ENCODE measurements at regions not wholly inside any gene's neighbourhood (a gene's known extent, or its start where the extent isn't known, plus 50 kb on each side); places are given as distances from the start of the nearest gene placed in this dataset.

- H3K36me3 ChIP-seq (ENCODE audit: control insufficient read depth, insufficient read depth, low read length) = no peaks in the 10 kb centered on the region
- no peak overlapping the region for H3K4me2 ChIP-seq (ENCODE audit: extremely low read depth, insufficient read depth, low read length)
- no peak overlapping the region for H3K4me3 ChIP-seq (replicated peaks in 1 of 4; ENCODE audit: control extremely low read depth in 1 of 4, insufficient read depth in 1 of 4, low read depth in 3 of 4, low read length in 4 of 4)
- DNase-seq (ENCODE audit: low read depth in 2 of 2) = no peak
- H3K4me1 ChIP-seq (ENCODE audit: control insufficient read depth, extremely low read depth, insufficient read depth, low read length) = no peaks in the 10 kb centered on the region
- H4K20me1 ChIP-seq (ENCODE audit: control insufficient read depth, extremely low read depth, insufficient read depth, low read length) = no peaks in the 10 kb centered on the region
- no peaks in the 10 kb centered on the region for H3K9me3 ChIP-seq (ENCODE audit: control insufficient read depth, insufficient read depth, low read depth, low read length)
- no peak overlapping the region for H3K27ac ChIP-seq (ENCODE audit: insufficient read depth, low read length)
- H3K79me2 ChIP-seq (ENCODE audit: control insufficient read depth, insufficient read depth, low read length) = no peaks in the 10 kb centered on the region
- no peak overlapping the region for H3K9ac ChIP-seq (ENCODE audit: insufficient read depth, low read length)
- H3K27me3 ChIP-seq (ENCODE audit: control insufficient read depth, insufficient read depth, low read length) = no peaks in the 10 kb centered on the region
- TF ChIP-seq EZH2 (IDR thresholded peaks at IDR 0.05; ENCODE audit: low read length, missing control alignments) = no peak
- TF ChIP-seq CTCF (conservative IDR thresholded peaks at IDR 0.05 in 1 of 2, IDR thresholded peaks at IDR 0.05 in 1 of 2; ENCODE audit: low read depth in 1 of 2, low read length in 2 of 2) = no peak
- no peak overlapping the region for H2AFZ ChIP-seq (ENCODE audit: low read length)
These were observed 442.9 kb downstream of the AASDHPPT start for GRCh38 chr11:106520146-106520912.

- Histone ChIP-seq H3K4me2 (ENCODE audit: extremely low read depth, insufficient read depth, low read length) (no peak overlapping the region), H3K27me3 (ENCODE audit: control insufficient read depth, insufficient read depth, low read length) (no peaks in the 10 kb centered on the region), H3K4me3 (replicated peaks in 1 of 4; ENCODE audit: control extremely low read depth in 1 of 4, insufficient read depth in 1 of 4, low read depth in 3 of 4, low read length in 4 of 4) (no peak overlapping the region), H3K9ac (ENCODE audit: insufficient read depth, low read length) (no peak overlapping the region), H3K79me2 (ENCODE audit: control insufficient read depth, insufficient read depth, low read length) (no peaks in the 10 kb centered on the region), H4K20me1 (ENCODE audit: control insufficient read depth, extremely low read depth, insufficient read depth, low read length) (no peaks in the 10 kb centered on the region), H3K9me3 (ENCODE audit: control insufficient read depth, insufficient read depth, low read depth, low read length) (no peaks in the 10 kb centered on the region), H3K4me1 (ENCODE audit: control insufficient read depth, extremely low read depth, insufficient read depth, low read length) (no peaks in the 10 kb centered on the region), H3K27ac (ENCODE audit: insufficient read depth, low read length) (no peak overlapping the region), H2AFZ (ENCODE audit: low read length) (no peak overlapping the region), H3K36me3 (ENCODE audit: control insufficient read depth, insufficient read depth, low read length) (no peaks in the 10 kb centered on the region)
- TF ChIP-seq CTCF (conservative IDR thresholded peaks at IDR 0.05 in 1 of 2, IDR thresholded peaks at IDR 0.05 in 1 of 2; ENCODE audit: low read depth in 1 of 2, low read length in 2 of 2) (no peak), EZH2 (IDR thresholded peaks at IDR 0.05; ENCODE audit: low read length, missing control alignments) (no peak)
- DNase-seq (ENCODE audit: low read depth in 2 of 2) = no peak
These were observed 443.5 kb downstream of the AASDHPPT start for GRCh38 chr11:106520920-106521319.

GRCh38 chr11:106523171-106523570, 445.7 kb downstream of the AASDHPPT start:
- Histone ChIP-seq H3K36me3 (ENCODE audit: control insufficient read depth, insufficient read depth, low read length) (no peaks in the 10 kb centered on the region), H3K79me2 (ENCODE audit: control insufficient read depth, insufficient read depth, low read length) (no peaks in the 10 kb centered on the region), H3K4me3 (replicated peaks in 1 of 4; ENCODE audit: control extremely low read depth in 1 of 4, insufficient read depth in 1 of 4, low read depth in 3 of 4, low read length in 4 of 4) (no peak overlapping the region), H3K9ac (ENCODE audit: insufficient read depth, low read length) (no peak overlapping the region), H3K9me3 (ENCODE audit: control insufficient read depth, insufficient read depth, low read depth, low read length) (no peaks in the 10 kb centered on the region), H2AFZ (ENCODE audit: low read length) (no peak overlapping the region), H3K27ac (ENCODE audit: insufficient read depth, low read length) (no peak overlapping the region), H3K27me3 (ENCODE audit: control insufficient read depth, insufficient read depth, low read length) (no peaks in the 10 kb centered on the region), H3K4me2 (ENCODE audit: extremely low read depth, insufficient read depth, low read length) (no peak overlapping the region), H4K20me1 (ENCODE audit: control insufficient read depth, extremely low read depth, insufficient read depth, low read length) (no peaks in the 10 kb centered on the region), H3K4me1 (ENCODE audit: control insufficient read depth, extremely low read depth, insufficient read depth, low read length) (no peaks in the 10 kb centered on the region)
- DNase-seq (ENCODE audit: low read depth in 2 of 2) = no peak
- TF ChIP-seq EZH2 (IDR thresholded peaks at IDR 0.05; ENCODE audit: low read length, missing control alignments) = no peak
- TF ChIP-seq CTCF (conservative IDR thresholded peaks at IDR 0.05 in 1 of 2, IDR thresholded peaks at IDR 0.05 in 1 of 2; ENCODE audit: low read depth in 1 of 2, low read length in 2 of 2) = no peak
